ENCODE measurements at regions not wholly inside any gene's neighbourhood (a gene's known extent, or its start where the extent isn't known, plus 50 kb on each side); places are given as distances from the start of the nearest gene placed in this dataset.

GRCh38 chr4:89604951-89605350, 232.0 kb downstream of the SNCA start:
- no peak overlapping the region for H2BK120ac ChIP-seq (ENCODE audit: low read depth, low read length)
- H3K9me3 ChIP-seq (replicated peaks in 1 of 2; ENCODE audit: control insufficient read depth in 2 of 2, insufficient read depth in 1 of 2, low read depth in 1 of 2, low read length in 2 of 2): no peaks in the 10 kb centered on the region
- H3K4me3 ChIP-seq (ENCODE audit: low read length in 2 of 2): no peak overlapping the region
- H2AFZ ChIP-seq (ENCODE audit: low read length): no peak overlapping the region
- DNase-seq (ENCODE audit: low spot score): no peak
- no CpG with 5 or more reads among the region's 6 CpGs for WGBS, 2 donors (ENCODE audit: extremely low coverage in 2 of 2, insufficient read length in 2 of 2, insufficient replicate concordance in 1 of 2)
- no peak overlapping the region for H3K4ac ChIP-seq (ENCODE audit: low read length)
- no peaks in the 10 kb centered on the region for H3K79me1 ChIP-seq (ENCODE audit: low read depth, low read length)
- no peak overlapping the region for H3K27ac ChIP-seq (replicated peaks; ENCODE audit: low read length)
- no peak overlapping the region for H3K4me2 ChIP-seq (ENCODE audit: insufficient read depth, low read length, poor library complexity, severe bottlenecking)
- H3K27me3 ChIP-seq (ENCODE audit: control insufficient read depth in 3 of 3, insufficient read depth in 3 of 3, low read depth in 1 of 3, low read length in 3 of 3): no peaks in the 10 kb centered on the region
- no peak overlapping the region for H2BK12ac ChIP-seq (ENCODE audit: low read length)
- H4K91ac ChIP-seq (ENCODE audit: low read depth, low read length, poor library complexity): no peak overlapping the region
- no peak overlapping the region for H2AK5ac ChIP-seq (ENCODE audit: low read depth, low read length)
- no peaks in the 10 kb centered on the region for H3K4me1 ChIP-seq (ENCODE audit: control insufficient read depth in 2 of 2, insufficient read depth in 1 of 2, low read depth in 1 of 2, low read length in 2 of 2)
- H3K14ac ChIP-seq (ENCODE audit: low read length): no peak overlapping the region
- no peak overlapping the region for H2BK5ac ChIP-seq (ENCODE audit: low read length)
- H3K36me3 ChIP-seq (replicated peaks in 1 of 2; ENCODE audit: control insufficient read depth in 2 of 2, insufficient read depth in 2 of 2, low read length in 2 of 2): no peaks in the 10 kb centered on the region
- H4K8ac ChIP-seq (ENCODE audit: low read depth, low read length): no peak overlapping the region
- no peak overlapping the region for H3K9ac ChIP-seq (ENCODE audit: low read depth, low read length, poor library complexity)
- H3K18ac ChIP-seq (ENCODE audit: low read length): no peak overlapping the region
- H2BK15ac ChIP-seq (ENCODE audit: low read length): no peak overlapping the region
- H3K23ac ChIP-seq (ENCODE audit: low read depth, low read length, poor library complexity): no peak overlapping the region

DNA sequence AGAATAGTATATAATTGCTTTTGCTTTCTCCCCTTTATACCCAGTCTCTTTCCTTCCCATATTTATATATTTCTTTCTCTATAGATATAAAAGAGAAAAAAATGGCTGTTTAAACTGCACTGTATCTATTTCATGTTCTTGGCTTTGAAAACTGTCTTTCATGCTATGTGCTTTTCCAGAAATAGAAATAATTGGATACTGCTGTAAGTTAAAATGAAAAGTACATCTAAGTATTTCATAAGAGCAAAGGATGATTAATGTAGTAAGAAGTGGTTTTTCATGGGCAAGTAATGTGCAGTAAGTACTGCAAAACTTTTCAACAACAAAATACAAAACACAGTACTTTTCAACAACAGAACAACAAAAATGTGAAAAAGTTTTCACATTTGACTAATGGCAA, 237.9 kb downstream of the SNCA start:
- Histone ChIP-seq H3K9me3 (replicated peaks in 1 of 2; ENCODE audit: control insufficient read depth in 2 of 2, insufficient read depth in 1 of 2, low read depth in 1 of 2, low read length in 2 of 2) (no peaks in the 10 kb centered on the region), H2AK5ac (ENCODE audit: low read depth, low read length) (no peak overlapping the region), H2BK5ac (ENCODE audit: low read length) (no peak overlapping the region), H3K4me3 (ENCODE audit: low read length in 2 of 2) (no peak overlapping the region), H3K4me1 (ENCODE audit: control insufficient read depth in 2 of 2, insufficient read depth in 1 of 2, low read depth in 1 of 2, low read length in 2 of 2) (no peaks in the 10 kb centered on the region), H3K4me2 (ENCODE audit: insufficient read depth, low read length, poor library complexity, severe bottlenecking) (no peak overlapping the region), H3K23ac (ENCODE audit: low read depth, low read length, poor library complexity) (no peak overlapping the region), H3K18ac (ENCODE audit: low read length) (no peak overlapping the region), H3K79me1 (ENCODE audit: low read depth, low read length) (no peaks in the 10 kb centered on the region), H2BK15ac (ENCODE audit: low read length) (no peak overlapping the region), H4K8ac (ENCODE audit: low read depth, low read length) (no peak overlapping the region), H3K36me3 (replicated peaks in 1 of 2; ENCODE audit: control insufficient read depth in 2 of 2, insufficient read depth in 2 of 2, low read length in 2 of 2) (no peaks in the 10 kb centered on the region), H3K14ac (ENCODE audit: low read length) (no peak overlapping the region), H3K27ac (replicated peaks; ENCODE audit: low read length) (no peak overlapping the region), H3K9ac (ENCODE audit: low read depth, low read length, poor library complexity) (no peak overlapping the region), H3K27me3 (ENCODE audit: control insufficient read depth in 3 of 3, insufficient read depth in 3 of 3, low read depth in 1 of 3, low read length in 3 of 3) (no peaks in the 10 kb centered on the region), H2BK12ac (ENCODE audit: low read length) (no peak overlapping the region), H2BK120ac (ENCODE audit: low read depth, low read length) (no peak overlapping the region), H4K91ac (ENCODE audit: low read depth, low read length, poor library complexity) (no peak overlapping the region), H3K4ac (ENCODE audit: low read length) (no peak overlapping the region), H2AFZ (ENCODE audit: low read length) (no peak overlapping the region)
- DNase-seq (ENCODE audit: low spot score): no peak

DNA sequence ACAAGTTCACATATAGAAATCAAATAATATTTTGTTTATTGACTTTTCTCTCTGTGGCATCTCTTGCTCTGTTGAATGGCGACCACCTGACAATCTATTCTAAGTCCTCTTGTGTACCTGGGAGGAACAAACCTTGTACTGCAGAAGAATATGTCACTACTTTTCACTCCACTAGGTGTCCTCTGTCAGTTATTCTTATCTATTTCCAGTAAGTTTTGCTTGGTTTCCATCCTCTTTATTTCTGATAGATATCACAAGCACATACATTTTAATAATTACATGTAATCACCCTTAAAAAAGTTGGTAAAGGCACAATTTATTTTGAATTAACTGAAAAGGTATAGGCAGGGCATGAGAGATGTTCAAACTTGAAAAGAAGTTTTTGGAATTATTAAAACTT, 238.4 kb downstream of the SNCA start:
- DNase-seq (ENCODE audit: low spot score): no peak
- Histone ChIP-seq H2BK120ac (ENCODE audit: low read depth, low read length) (no peak overlapping the region), H2AFZ (ENCODE audit: low read length) (no peak overlapping the region), H3K27me3 (ENCODE audit: control insufficient read depth in 3 of 3, insufficient read depth in 3 of 3, low read depth in 1 of 3, low read length in 3 of 3) (no peaks in the 10 kb centered on the region), H2BK5ac (ENCODE audit: low read length) (no peak overlapping the region), H2BK15ac (ENCODE audit: low read length) (no peak overlapping the region), H3K4me2 (ENCODE audit: insufficient read depth, low read length, poor library complexity, severe bottlenecking) (no peak overlapping the region), H3K9ac (ENCODE audit: low read depth, low read length, poor library complexity) (no peak overlapping the region), H4K91ac (ENCODE audit: low read depth, low read length, poor library complexity) (no peak overlapping the region), H3K36me3 (replicated peaks in 1 of 2; ENCODE audit: control insufficient read depth in 2 of 2, insufficient read depth in 2 of 2, low read length in 2 of 2) (no peaks in the 10 kb centered on the region), H4K8ac (ENCODE audit: low read depth, low read length) (no peak overlapping the region), H3K4me3 (ENCODE audit: low read length in 2 of 2) (no peak overlapping the region), H3K23ac (ENCODE audit: low read depth, low read length, poor library complexity) (no peak overlapping the region), H3K4ac (ENCODE audit: low read length) (no peak overlapping the region), H2AK5ac (ENCODE audit: low read depth, low read length) (no peak overlapping the region), H3K9me3 (replicated peaks in 1 of 2; ENCODE audit: control insufficient read depth in 2 of 2, insufficient read depth in 1 of 2, low read depth in 1 of 2, low read length in 2 of 2) (no peaks in the 10 kb centered on the region), H2BK12ac (ENCODE audit: low read length) (no peak overlapping the region), H3K18ac (ENCODE audit: low read length) (no peak overlapping the region), H3K27ac (replicated peaks; ENCODE audit: low read length) (no peak overlapping the region), H3K4me1 (ENCODE audit: control insufficient read depth in 2 of 2, insufficient read depth in 1 of 2, low read depth in 1 of 2, low read length in 2 of 2) (no peaks in the 10 kb centered on the region), H3K14ac (ENCODE audit: low read length) (no peak overlapping the region), H3K79me1 (ENCODE audit: low read depth, low read length) (no peaks in the 10 kb centered on the region)
- no CpG with 5 or more reads among the region's 1 CpG for WGBS, 2 donors (ENCODE audit: extremely low coverage in 2 of 2, insufficient read length in 2 of 2, insufficient replicate concordance in 1 of 2)

DNA sequence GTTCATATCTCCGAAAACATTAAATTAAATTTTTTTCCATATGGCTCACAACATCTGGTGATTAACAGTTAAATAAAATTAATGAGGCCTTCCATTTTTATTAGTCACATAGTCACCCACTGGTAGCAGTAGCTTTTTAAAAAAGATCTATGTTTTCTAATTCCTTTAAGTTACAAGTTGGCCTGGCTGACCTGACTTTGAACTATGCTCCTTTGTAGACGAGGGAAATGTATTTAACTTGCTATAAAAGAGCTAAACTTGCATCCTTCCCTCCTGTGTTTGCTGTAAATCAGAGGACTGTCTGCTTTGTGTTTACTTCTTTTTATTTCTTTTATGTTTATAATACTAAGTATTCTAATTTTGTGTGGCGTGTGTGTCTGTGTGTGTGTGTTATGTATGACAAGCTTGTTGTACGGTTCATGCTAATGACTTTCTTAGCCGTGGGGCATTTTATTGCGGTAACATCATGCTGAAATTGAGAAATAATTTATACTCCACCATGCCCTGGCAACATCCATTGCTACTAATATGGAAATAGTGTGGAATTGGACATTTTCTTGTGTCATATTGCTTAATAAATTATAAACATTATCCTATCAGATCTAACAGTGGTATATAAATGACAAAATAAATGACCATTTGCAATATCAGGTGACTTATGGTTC, 241.7 kb downstream of the SNCA start:
- no peak overlapping the region for H3K23ac ChIP-seq (ENCODE audit: low read depth, low read length, poor library complexity)
- H3K4me1 ChIP-seq (ENCODE audit: control insufficient read depth in 2 of 2, insufficient read depth in 1 of 2, low read depth in 1 of 2, low read length in 2 of 2): no peaks in the 10 kb centered on the region
- no peak overlapping the region for H3K18ac ChIP-seq (ENCODE audit: low read length)
- H2AFZ ChIP-seq (ENCODE audit: low read length): no peak overlapping the region
- no peak overlapping the region for H3K4me2 ChIP-seq (ENCODE audit: insufficient read depth, low read length, poor library complexity, severe bottlenecking)
- no peak overlapping the region for H3K14ac ChIP-seq (ENCODE audit: low read length)
- no peaks in the 10 kb centered on the region for H3K27me3 ChIP-seq (ENCODE audit: control insufficient read depth in 3 of 3, insufficient read depth in 3 of 3, low read depth in 1 of 3, low read length in 3 of 3)
- no peak overlapping the region for H4K8ac ChIP-seq (ENCODE audit: low read depth, low read length)
- no peaks in the 10 kb centered on the region for H3K36me3 ChIP-seq (replicated peaks in 1 of 2; ENCODE audit: control insufficient read depth in 2 of 2, insufficient read depth in 2 of 2, low read length in 2 of 2)
- no peak overlapping the region for H2BK120ac ChIP-seq (ENCODE audit: low read depth, low read length)
- H3K9ac ChIP-seq (ENCODE audit: low read depth, low read length, poor library complexity): no peak overlapping the region
- no peak for DNase-seq (ENCODE audit: low spot score)
- H4K91ac ChIP-seq (ENCODE audit: low read depth, low read length, poor library complexity): no peak overlapping the region
- no peak overlapping the region for H2BK12ac ChIP-seq (ENCODE audit: low read length)
- WGBS, 2 donors (ENCODE audit: extremely low coverage in 2 of 2, insufficient read length in 2 of 2, insufficient replicate concordance in 1 of 2): 100% methylated on average over 1 of the region's 6 CpGs
- H2BK5ac ChIP-seq (ENCODE audit: low read length): no peak overlapping the region
- H3K4me3 ChIP-seq (ENCODE audit: low read length in 2 of 2): no peak overlapping the region
- H2BK15ac ChIP-seq (ENCODE audit: low read length): no peak overlapping the region
- H3K27ac ChIP-seq (replicated peaks; ENCODE audit: low read length): no peak overlapping the region
- peaks cover 0 to 3% of the 10 kb centered on the region in 2 donors for H3K9me3 ChIP-seq (replicated peaks in 1 of 2; ENCODE audit: control insufficient read depth in 2 of 2, insufficient read depth in 1 of 2, low read depth in 1 of 2, low read length in 2 of 2)
- H2AK5ac ChIP-seq (ENCODE audit: low read depth, low read length): no peak overlapping the region
- no peaks in the 10 kb centered on the region for H3K79me1 ChIP-seq (ENCODE audit: low read depth, low read length)
- no peak overlapping the region for H3K4ac ChIP-seq (ENCODE audit: low read length)

All from neuronal stem cell (in vitro differentiated cells).